ENCODE measurements at regions not wholly inside any gene's neighbourhood (a gene's known extent, or its start where the extent isn't known, plus 50 kb on each side); places are given as distances from the start of the nearest gene placed in this dataset.

- TF ChIP-seq POLR2AphosphoS5 (IDR thresholded peaks at IDR 0.05; ENCODE audit: borderline replicate concordance, low read depth, low read length) (no peak), EZH2 (IDR thresholded peaks at IDR 0.05) (no peak), FOXP2 (optimal IDR thresholded peaks at IDR 0.05; ENCODE audit: control extremely low read depth, extremely low read length, insufficient read depth) (no peak)
These were observed 489.1 kb downstream of the CSNK1G3 start for GRCh38 chr5:124001036-124001615.
